ENCODE measurements at regions not wholly inside any gene's neighbourhood (a gene's known extent, or its start where the extent isn't known, plus 50 kb on each side); places are given as distances from the start of the nearest gene placed in this dataset.

DNA sequence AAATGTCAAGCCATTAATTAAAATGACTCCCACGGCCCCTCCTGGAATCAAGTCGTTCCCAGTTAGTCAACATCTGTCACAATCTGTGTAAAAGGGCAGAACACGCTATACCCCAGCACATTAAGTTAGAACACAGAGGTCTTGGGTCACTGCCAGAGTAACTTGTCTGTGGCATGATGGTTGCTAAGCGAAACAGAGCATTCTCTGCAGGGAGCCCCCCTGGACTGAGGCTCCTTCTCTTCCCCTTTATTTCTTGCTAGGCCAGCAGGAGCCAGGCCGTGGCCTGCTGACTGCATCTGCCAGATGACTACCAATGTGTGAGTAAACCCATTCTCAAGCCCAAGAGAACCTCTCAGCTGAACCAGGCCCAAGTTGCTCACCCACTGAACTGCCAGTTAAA lies 51.9 kb upstream of the ZBED3 start:
- no peak overlapping the region for H3K4me3 ChIP-seq (ENCODE audit: low read length)
- no peaks in the 10 kb centered on the region for H3K27me3 ChIP-seq (replicated peaks; ENCODE audit: insufficient read depth, low read length)
- no peak overlapping the region for H3K27ac ChIP-seq (ENCODE audit: low read length)
- DNase-seq = no peak
- no peak overlapping the region for H2AFZ ChIP-seq (ENCODE audit: low read length)
- no peak for TF ChIP-seq EZH2 (optimal IDR thresholded peaks at IDR 0.05; ENCODE audit: low read depth, low read length)
- TF ChIP-seq EZH2phosphoT487 (IDR thresholded peaks at IDR 0.05; ENCODE audit: low read length) = no peak
- TF ChIP-seq, protein P1, sequence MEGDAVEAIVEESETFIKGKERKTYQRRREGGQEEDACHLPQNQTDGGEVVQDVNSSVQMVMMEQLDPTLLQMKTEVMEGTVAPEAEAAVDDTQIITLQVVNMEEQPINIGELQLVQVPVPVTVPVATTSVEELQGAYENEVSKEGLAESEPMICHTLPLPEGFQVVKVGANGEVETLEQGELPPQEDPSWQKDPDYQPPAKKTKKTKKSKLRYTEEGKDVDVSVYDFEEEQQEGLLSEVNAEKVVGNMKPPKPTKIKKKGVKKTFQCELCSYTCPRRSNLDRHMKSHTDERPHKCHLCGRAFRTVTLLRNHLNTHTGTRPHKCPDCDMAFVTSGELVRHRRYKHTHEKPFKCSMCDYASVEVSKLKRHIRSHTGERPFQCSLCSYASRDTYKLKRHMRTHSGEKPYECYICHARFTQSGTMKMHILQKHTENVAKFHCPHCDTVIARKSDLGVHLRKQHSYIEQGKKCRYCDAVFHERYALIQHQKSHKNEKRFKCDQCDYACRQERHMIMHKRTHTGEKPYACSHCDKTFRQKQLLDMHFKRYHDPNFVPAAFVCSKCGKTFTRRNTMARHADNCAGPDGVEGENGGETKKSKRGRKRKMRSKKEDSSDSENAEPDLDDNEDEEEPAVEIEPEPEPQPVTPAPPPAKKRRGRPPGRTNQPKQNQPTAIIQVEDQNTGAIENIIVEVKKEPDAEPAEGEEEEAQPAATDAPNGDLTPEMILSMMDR (IDR thresholded peaks at IDR 0.05; ENCODE audit: low read length) = no peak
- no peaks in the 10 kb centered on the region for H3K36me3 ChIP-seq (replicated peaks; ENCODE audit: insufficient read depth, low read length)
- H3K4me2 ChIP-seq (ENCODE audit: low read depth, low read length) = no peak overlapping the region
- no peaks in the 10 kb centered on the region for H3F3A ChIP-seq (ENCODE audit: insufficient read depth, low read length)
- no peaks in the 10 kb centered on the region for H3K9me2 ChIP-seq (replicated peaks; ENCODE audit: insufficient read depth, low read length)
- H4K20me1 ChIP-seq (ENCODE audit: insufficient read depth, low read length) = no peaks in the 10 kb centered on the region
- H3K9ac ChIP-seq (ENCODE audit: low read length) = no peak overlapping the region
- no peaks in the 10 kb centered on the region for H3K79me2 ChIP-seq (ENCODE audit: low read length)
- no peaks in the 10 kb centered on the region for H3K9me3 ChIP-seq (replicated peaks; ENCODE audit: insufficient read depth, low read length)
- H3K4me1 ChIP-seq (ENCODE audit: low read length) = no peaks in the 10 kb centered on the region
